Trophoblast cell (in vitro differentiated cells and primary cell): ENCODE measurements at regions not wholly inside any gene's neighbourhood (a gene's known extent, or its start where the extent isn't known, plus 50 kb on each side); places are given as distances from the start of the nearest gene placed in this dataset.
A peak's percentile ranks its signal among the peaks of the same experiment; 100 is the strongest.

Source experiments
- DNase-seq, 2 donors: peaks; one replicate each; pipeline ENCODE4 v3.0.0-alpha.2; 2016
- H2AFZ ChIP-seq: 2 replicates; pipeline ENCODE4 v1.6.1; 2013; ENCODE audit warnings: low read length, moderate library complexity, mild to moderate bottlenecking; ENCODE audit not compliant: insufficient read depth, poor library complexity
- H2AK5ac ChIP-seq: 2 replicates; pipeline ENCODE4 v1.6.1; 2013; ENCODE audit warnings: mild to moderate bottlenecking, low read length
- H2BK120ac ChIP-seq: 2 replicates; pipeline ENCODE4 v1.6.1; 2013; ENCODE audit warnings: low read length, mild to moderate bottlenecking, moderate library complexity; ENCODE audit not compliant: insufficient read depth, poor library complexity
- H2BK12ac ChIP-seq: 2 replicates; pipeline ENCODE4 v1.6.1; 2013; ENCODE audit warnings: mild to moderate bottlenecking, low read length, moderate library complexity
- H2BK5ac ChIP-seq: 2 replicates; pipeline ENCODE4 v1.6.1; 2013; ENCODE audit warnings: low read length, low read depth, moderate library complexity, mild to moderate bottlenecking; ENCODE audit not compliant: poor library complexity
- H3K14ac ChIP-seq: 2 replicates; pipeline ENCODE4 v1.6.1; 2013; ENCODE audit warnings: mild to moderate bottlenecking, low read length
- H3K18ac ChIP-seq: 2 replicates; pipeline ENCODE4 v1.6.1; 2013; ENCODE audit warnings: mild to moderate bottlenecking, low read length
- H3K23ac ChIP-seq: 2 replicates; pipeline ENCODE4 v1.6.1; 2013; ENCODE audit warnings: low read length
- H3K27ac ChIP-seq: 2 replicates; pipeline ENCODE4 v1.5.1; 2013; ENCODE audit warnings: low read depth, mild to moderate bottlenecking, inconsistent platforms, low read length, moderate library complexity
- H3K27me3 ChIP-seq: 2 replicates; pipeline ENCODE4 v1.6.1; 2013; ENCODE audit warnings: inconsistent platforms, mild to moderate bottlenecking, low read length, moderate library complexity; ENCODE audit not compliant: insufficient read depth
- H3K36me3 ChIP-seq, 2 experiments: 1 replicate in 1 of 2; 2 replicates in 1 of 2; pipeline ENCODE4 v1.6.1; 2013; ENCODE audit warnings: low read length in 2 of 2, mild to moderate bottlenecking in 2 of 2, moderate library complexity in 1 of 2; ENCODE audit not compliant: insufficient read depth in 2 of 2, control insufficient read depth in 1 of 2
- H3K4ac ChIP-seq: 2 replicates; pipeline ENCODE4 v1.6.1; 2013; ENCODE audit warnings: low read depth, mild to moderate bottlenecking, low read length, moderate library complexity
- H3K4me1 ChIP-seq, 2 experiments: 1 replicate in 1 of 2; 2 replicates in 1 of 2; pipeline ENCODE4 v1.6.1; 2013; ENCODE audit warnings: low read length in 2 of 2, mild to moderate bottlenecking in 2 of 2, moderate library complexity in 1 of 2; ENCODE audit not compliant: insufficient read depth in 2 of 2, control insufficient read depth in 1 of 2
- H3K4me2 ChIP-seq: 2 replicates; pipeline ENCODE4 v1.6.1; 2013; ENCODE audit warnings: inconsistent platforms, mild to moderate bottlenecking, low read length, moderate library complexity
- H3K4me3 ChIP-seq: 2 replicates; pipeline ENCODE4 v1.5.1; 2013; ENCODE audit warnings: mild to moderate bottlenecking, low read depth, low read length, inconsistent platforms
- H3K79me1 ChIP-seq: one replicate; pipeline ENCODE4 v1.6.1; 2013; ENCODE audit warnings: low read length
- H3K79me2 ChIP-seq: 2 replicates; pipeline ENCODE4 v1.6.1; 2013; ENCODE audit warnings: low read length, mild to moderate bottlenecking; ENCODE audit not compliant: control insufficient read depth, insufficient read depth, poor library complexity
- H3K9ac ChIP-seq: 2 replicates; pipeline ENCODE4 v1.6.1; 2013; ENCODE audit warnings: mild to moderate bottlenecking, low read length
- H3K9me3 ChIP-seq: 2 replicates; pipeline ENCODE4 v1.6.1; 2013; ENCODE audit warnings: low read depth, mild to moderate bottlenecking, control low read depth, inconsistent platforms, low read length; ENCODE audit not compliant: insufficient read depth
- H4K12ac ChIP-seq: 2 replicates; pipeline ENCODE4 v1.6.1; 2013; ENCODE audit warnings: low read depth, mild to moderate bottlenecking, low read length, moderate library complexity
- H4K8ac ChIP-seq: 2 replicates; pipeline ENCODE4 v1.6.1; 2013; ENCODE audit warnings: low read depth, mild to moderate bottlenecking, low read length, moderate library complexity
- H4K91ac ChIP-seq: one replicate; pipeline ENCODE4 v1.6.1; 2013; ENCODE audit warnings: low read depth, mild to moderate bottlenecking, low read length, moderate library complexity
- WGBS: extraction: QIAGEN DNeasy Blood & Tissue Kit; methylation state at CpG from one replicate; pipeline ENCODE4 v1.1.7; 2013; ENCODE audit warnings: missing lambda C conversion rate; ENCODE audit not compliant: insufficient read length, insufficient coverage; ENCODE audit errors: extremely low coverage; 5-methylcytosine and 5-hydroxymethylcytosine counted together

- H4K91ac ChIP-seq: no peak overlapping the region
- H2BK12ac ChIP-seq: no peak overlapping the region
- H3K18ac ChIP-seq: no peak overlapping the region
- no peak overlapping the region for H3K9ac ChIP-seq
- no CpG with 5 or more reads among the region's 6 CpGs for WGBS
- H3K4me2 ChIP-seq: no peak overlapping the region
- no peak overlapping the region for H4K8ac ChIP-seq
- no peaks in the 10 kb centered on the region for H3K4me1 ChIP-seq
- H2BK5ac ChIP-seq: no peak overlapping the region
- H3K27me3 ChIP-seq: no peaks in the 10 kb centered on the region
- H3K36me3 ChIP-seq: no peaks in the 10 kb centered on the region
- no peak overlapping the region for H4K12ac ChIP-seq
- H3K9me3 ChIP-seq: peaks cover 4% of the 10 kb centered on the region
- H3K79me1 ChIP-seq: no peaks in the 10 kb centered on the region
- no peaks in the 10 kb centered on the region for H3K79me2 ChIP-seq
- no peak overlapping the region for H3K4me3 ChIP-seq
- no peak overlapping the region for H3K4ac ChIP-seq
- H2AFZ ChIP-seq: no peak overlapping the region
- H3K23ac ChIP-seq: no peak overlapping the region
- H3K27ac ChIP-seq: no peak overlapping the region
- H2AK5ac ChIP-seq: no peak overlapping the region
- no peak overlapping the region for H3K14ac ChIP-seq
- H2BK120ac ChIP-seq: no peak overlapping the region
- no peak for DNase-seq
Observed at GRCh38 chr6:1111361-1111760, 200.5 kb upstream of the FOXQ1 start.

- Histone ChIP-seq H4K8ac (no peak overlapping the region), H3K9ac (no peak overlapping the region), H3K23ac (no peak overlapping the region), H3K27ac (no peak overlapping the region), H4K12ac (no peak overlapping the region), H2BK5ac (no peak overlapping the region), H2AFZ (no peak overlapping the region), H3K14ac (no peak overlapping the region), H3K36me3 (no peaks in the 10 kb centered on the region), H3K4me1 (no peaks in the 10 kb centered on the region), H2BK120ac (no peak overlapping the region), H3K79me2 (no peaks in the 10 kb centered on the region), H3K18ac (no peak overlapping the region), H3K9me3 (peaks cover 4% of the 10 kb centered on the region), H3K4me3 (no peak overlapping the region), H3K79me1 (no peaks in the 10 kb centered on the region), H3K27me3 (no peaks in the 10 kb centered on the region), H4K91ac (no peak overlapping the region), H3K4ac (no peak overlapping the region), H2AK5ac (no peak overlapping the region), H2BK12ac (no peak overlapping the region), H3K4me2 (no peak overlapping the region)
- peak in 1 of 2 donors; percentile 47 for DNase-seq
- no CpG with 5 or more reads among the region's 12 CpGs for WGBS
Observed at GRCh38 chr6:1110941-1111349, 201.0 kb upstream of the FOXQ1 start.

- Histone ChIP-seq H2BK5ac (no peak overlapping the region), H3K23ac (no peak overlapping the region), H3K18ac (no peak overlapping the region), H4K12ac (no peak overlapping the region), H2BK12ac (no peak overlapping the region), H3K79me1 (no peaks in the 10 kb centered on the region), H3K14ac (no peak overlapping the region), H3K9me3 (peaks cover 4% of the 10 kb centered on the region), H3K4ac (no peak overlapping the region), H4K91ac (no peak overlapping the region), H3K79me2 (no peaks in the 10 kb centered on the region), H3K4me3 (no peak overlapping the region), H3K36me3 (no peaks in the 10 kb centered on the region), H2BK120ac (no peak overlapping the region), H4K8ac (no peak overlapping the region), H3K27ac (no peak overlapping the region), H3K9ac (no peak overlapping the region), H3K27me3 (no peaks in the 10 kb centered on the region), H2AFZ (no peak overlapping the region), H3K4me1 (peaks cover 0 to 3% of the 10 kb centered on the region in 2 experiments), H3K4me2 (no peak overlapping the region), H2AK5ac (no peak overlapping the region)
- WGBS: no CpG with 5 or more reads among the region's 2 CpGs
- DNase-seq: no peak
Observed at GRCh38 chr6:1110164-1110563, 201.7 kb upstream of the FOXQ1 start.

- Histone ChIP-seq H2AFZ (no peak overlapping the region), H3K79me1 (no peaks in the 10 kb centered on the region), H3K23ac (no peak overlapping the region), H3K27me3 (no peaks in the 10 kb centered on the region), H2BK120ac (no peak overlapping the region), H3K36me3 (no peaks in the 10 kb centered on the region), H3K4me3 (no peak overlapping the region), H2BK5ac (no peak overlapping the region), H4K8ac (no peak overlapping the region), H3K4ac (no peak overlapping the region), H3K4me1 (peaks cover 0 to 5% of the 10 kb centered on the region in 2 experiments), H3K79me2 (no peaks in the 10 kb centered on the region), H3K18ac (no peak overlapping the region), H3K9ac (no peak overlapping the region), H3K14ac (no peak overlapping the region), H3K9me3 (peaks cover 4% of the 10 kb centered on the region), H3K4me2 (no peak overlapping the region), H4K91ac (no peak overlapping the region), H4K12ac (no peak overlapping the region), H2BK12ac (no peak overlapping the region), H3K27ac (no peak overlapping the region), H2AK5ac (no peak overlapping the region)
- no peak for DNase-seq
- WGBS: no CpG with 5 or more reads among the region's 2 CpGs
Observed at GRCh38 chr6:1109134-1109533, 202.8 kb upstream of the FOXQ1 start.
